Transverse colon (tissue), 4 donors: ENCODE measurements at regions not wholly inside any gene's neighbourhood (a gene's known extent, or its start where the extent isn't known, plus 50 kb on each side); places are given as distances from the start of the nearest gene placed in this dataset.
"Not testable (repeated sequence)": the region's sequence is repeated elsewhere in the genome, so short reads cannot be mapped to it uniquely, and the experiment has no call there.

Experiments used
- CTCF ChIP-seq, 5 experiments: fragments of 200-600 bp in 3 of 5; fragments of 450-650 bp in 2 of 5; sonication (generic) in 3 of 5; IDR thresholded peaks; 1 replicate in 2 of 5; 2 replicates in 3 of 5; pipeline ENCODE4 v1.5.1; 2016 to 2017; ENCODE audit warnings: antibody characterized with exemption in 5 of 5, inconsistent platforms in 3 of 5, mild to moderate bottlenecking in 2 of 5, moderate library complexity in 1 of 5
- EP300 ChIP-seq: sonication (generic); formaldehyde crosslinking; IDR thresholded peaks from one replicate; pipeline ENCODE4 v1.6.1; 2017; ENCODE audit warnings: antibody characterized with exemption, low read depth
- POLR2A ChIP-seq: fragments of 450-650 bp; IDR thresholded peaks from one replicate; pipeline ENCODE4 v1.6.1; 2016; ENCODE audit warnings: antibody characterized with exemption, mild to moderate bottlenecking, moderate library complexity
- POLR2AphosphoS5 ChIP-seq, 3 donors: sonication (generic); formaldehyde crosslinking; IDR thresholded peaks; one replicate each; pipeline ENCODE4 v1.6.1; 2016; ENCODE audit warnings: antibody characterized with exemption in 3 of 3

GRCh38 chr9:67162827-67163226 is 170.5 kb upstream of the SPATA31A3 start:
- TF ChIP-seq CTCF (IDR thresholded peaks at IDR 0.05); POLR2A; EP300; POLR2AphosphoS5 (IDR thresholded peaks at IDR 0.05): not testable (repeated sequence)
